Ishikawa (cell line): ENCODE measurements at regions not wholly inside any gene's neighbourhood (a gene's known extent, or its start where the extent isn't known, plus 50 kb on each side); places are given as distances from the start of the nearest gene placed in this dataset.

Experiments
- CEBPB ChIP-seq: IDR thresholded peaks from 2 replicates; pipeline ENCODE4 v1.6.1; 2012
- CREB1 ChIP-seq: IDR thresholded peaks from 2 replicates; pipeline ENCODE4 v1.6.1; 2012; ENCODE audit warnings: low read depth
- EGR1 ChIP-seq: IDR thresholded peaks from 2 replicates; pipeline ENCODE4 v1.6.1; 2012
- EP300 ChIP-seq: IDR thresholded peaks from 2 replicates; pipeline ENCODE4 v1.6.1; 2012; ENCODE audit warnings: borderline replicate concordance
- FOXM1 ChIP-seq: IDR thresholded peaks from 2 replicates; pipeline ENCODE4 v1.6.1; 2012; ENCODE audit warnings: low read depth, borderline replicate concordance
- MAX ChIP-seq: IDR thresholded peaks from 2 replicates; pipeline ENCODE4 v1.6.1; 2012
- NFIC ChIP-seq: IDR thresholded peaks from 2 replicates; pipeline ENCODE4 v1.6.1; 2012
- RAD21 ChIP-seq: IDR thresholded peaks from 2 replicates; pipeline ENCODE4 v1.6.1; 2012; ENCODE audit warnings: low read depth
- REST ChIP-seq: IDR thresholded peaks from 2 replicates; pipeline ENCODE4 v1.6.1; 2012; ENCODE audit warnings: low read depth, mild to moderate bottlenecking
- TAF1 ChIP-seq: IDR thresholded peaks from 2 replicates; pipeline ENCODE4 v1.6.1; 2012; ENCODE audit warnings: low read depth, mild to moderate bottlenecking
- TCF12 ChIP-seq: IDR thresholded peaks from 2 replicates; pipeline ENCODE4 v1.6.1; 2012; ENCODE audit warnings: low read depth
- TEAD4 ChIP-seq: IDR thresholded peaks from 2 replicates; pipeline ENCODE4 v1.6.1; 2012
- USF1 ChIP-seq: IDR thresholded peaks from 2 replicates; pipeline ENCODE4 v1.6.1; 2012
- YY1 ChIP-seq: IDR thresholded peaks from 2 replicates; pipeline ENCODE4 v1.6.1; 2012; ENCODE audit warnings: low read depth
- ZBTB7A ChIP-seq: IDR thresholded peaks from 2 replicates; pipeline ENCODE4 v1.6.1; 2012; ENCODE audit warnings: low read depth

GRCh38 chrX:4185086-4185485, 471.6 kb upstream of the PRKX start:
- TF ChIP-seq REST (no peak), MAX (no peak), TCF12 (no peak), EP300 (no peak), ZBTB7A (no peak), CREB1 (no peak), TAF1 (no peak), NFIC (no peak), USF1 (no peak), FOXM1 (no peak), TEAD4 (no peak), YY1 (no peak)

GRCh38 chrX:4182408-4182806, 469.0 kb upstream of the PRKX start:
- TF ChIP-seq USF1: no peak
- TF ChIP-seq TEAD4: no peak
- no peak for TF ChIP-seq RAD21
- no peak for TF ChIP-seq TCF12
- TF ChIP-seq CREB1: no peak
- no peak for TF ChIP-seq REST
- no peak for TF ChIP-seq CEBPB
- no peak for TF ChIP-seq ZBTB7A
- TF ChIP-seq EP300: no peak
- no peak for TF ChIP-seq TAF1
- TF ChIP-seq FOXM1: no peak
- TF ChIP-seq NFIC: no peak
- no peak for TF ChIP-seq EGR1
- TF ChIP-seq MAX: no peak
- TF ChIP-seq YY1: no peak

- TF ChIP-seq EGR1 (no peak), CREB1 (no peak), TEAD4 (no peak), TAF1 (no peak), REST (no peak), MAX (no peak), CEBPB (no peak), FOXM1 (no peak)
Measured at GRCh38 chrX:4181782-4182407, 468.4 kb upstream of the PRKX start.

GRCh38 chrX:4179031-4179430, 465.6 kb upstream of the PRKX start:
- TF ChIP-seq CREB1 (no peak), EP300 (no peak), MAX (no peak), FOXM1 (no peak), EGR1 (no peak), NFIC (no peak), CEBPB (no peak), ZBTB7A (no peak)
